Trophoblast cell (in vitro differentiated cells and primary cell): ENCODE measurements at regions not wholly inside any gene's neighbourhood (a gene's known extent, or its start where the extent isn't known, plus 50 kb on each side); places are given as distances from the start of the nearest gene placed in this dataset.

Source experiments
- DNase-seq, 2 donors: peaks; one replicate each; pipeline ENCODE4 v3.0.0-alpha.2; 2016
- H2AFZ ChIP-seq: 2 replicates; pipeline ENCODE4 v1.6.1; 2013; ENCODE audit warnings: low read length, moderate library complexity, mild to moderate bottlenecking; ENCODE audit not compliant: insufficient read depth, poor library complexity
- H2AK5ac ChIP-seq: 2 replicates; pipeline ENCODE4 v1.6.1; 2013; ENCODE audit warnings: mild to moderate bottlenecking, low read length
- H2BK120ac ChIP-seq: 2 replicates; pipeline ENCODE4 v1.6.1; 2013; ENCODE audit warnings: low read length, mild to moderate bottlenecking, moderate library complexity; ENCODE audit not compliant: insufficient read depth, poor library complexity
- H2BK12ac ChIP-seq: 2 replicates; pipeline ENCODE4 v1.6.1; 2013; ENCODE audit warnings: mild to moderate bottlenecking, low read length, moderate library complexity
- H2BK5ac ChIP-seq: 2 replicates; pipeline ENCODE4 v1.6.1; 2013; ENCODE audit warnings: low read length, low read depth, moderate library complexity, mild to moderate bottlenecking; ENCODE audit not compliant: poor library complexity
- H3K14ac ChIP-seq: 2 replicates; pipeline ENCODE4 v1.6.1; 2013; ENCODE audit warnings: mild to moderate bottlenecking, low read length
- H3K18ac ChIP-seq: 2 replicates; pipeline ENCODE4 v1.6.1; 2013; ENCODE audit warnings: mild to moderate bottlenecking, low read length
- H3K23ac ChIP-seq: 2 replicates; pipeline ENCODE4 v1.6.1; 2013; ENCODE audit warnings: low read length
- H3K27ac ChIP-seq: 2 replicates; pipeline ENCODE4 v1.5.1; 2013; ENCODE audit warnings: low read depth, mild to moderate bottlenecking, inconsistent platforms, low read length, moderate library complexity
- H3K27me3 ChIP-seq: 2 replicates; pipeline ENCODE4 v1.6.1; 2013; ENCODE audit warnings: inconsistent platforms, mild to moderate bottlenecking, low read length, moderate library complexity; ENCODE audit not compliant: insufficient read depth
- H3K36me3 ChIP-seq, 2 experiments: 1 replicate in 1 of 2; 2 replicates in 1 of 2; pipeline ENCODE4 v1.6.1; 2013; ENCODE audit warnings: low read length in 2 of 2, mild to moderate bottlenecking in 2 of 2, moderate library complexity in 1 of 2; ENCODE audit not compliant: insufficient read depth in 2 of 2, control insufficient read depth in 1 of 2
- H3K4ac ChIP-seq: 2 replicates; pipeline ENCODE4 v1.6.1; 2013; ENCODE audit warnings: low read depth, mild to moderate bottlenecking, low read length, moderate library complexity
- H3K4me1 ChIP-seq, 2 experiments: 1 replicate in 1 of 2; 2 replicates in 1 of 2; pipeline ENCODE4 v1.6.1; 2013; ENCODE audit warnings: low read length in 2 of 2, mild to moderate bottlenecking in 2 of 2, moderate library complexity in 1 of 2; ENCODE audit not compliant: insufficient read depth in 2 of 2, control insufficient read depth in 1 of 2
- H3K4me2 ChIP-seq: 2 replicates; pipeline ENCODE4 v1.6.1; 2013; ENCODE audit warnings: inconsistent platforms, mild to moderate bottlenecking, low read length, moderate library complexity
- H3K4me3 ChIP-seq: 2 replicates; pipeline ENCODE4 v1.5.1; 2013; ENCODE audit warnings: mild to moderate bottlenecking, low read depth, low read length, inconsistent platforms
- H3K79me1 ChIP-seq: one replicate; pipeline ENCODE4 v1.6.1; 2013; ENCODE audit warnings: low read length
- H3K79me2 ChIP-seq: 2 replicates; pipeline ENCODE4 v1.6.1; 2013; ENCODE audit warnings: low read length, mild to moderate bottlenecking; ENCODE audit not compliant: control insufficient read depth, insufficient read depth, poor library complexity
- H3K9ac ChIP-seq: 2 replicates; pipeline ENCODE4 v1.6.1; 2013; ENCODE audit warnings: mild to moderate bottlenecking, low read length
- H3K9me3 ChIP-seq: 2 replicates; pipeline ENCODE4 v1.6.1; 2013; ENCODE audit warnings: low read depth, mild to moderate bottlenecking, control low read depth, inconsistent platforms, low read length; ENCODE audit not compliant: insufficient read depth
- H4K12ac ChIP-seq: 2 replicates; pipeline ENCODE4 v1.6.1; 2013; ENCODE audit warnings: low read depth, mild to moderate bottlenecking, low read length, moderate library complexity
- H4K8ac ChIP-seq: 2 replicates; pipeline ENCODE4 v1.6.1; 2013; ENCODE audit warnings: low read depth, mild to moderate bottlenecking, low read length, moderate library complexity
- H4K91ac ChIP-seq: one replicate; pipeline ENCODE4 v1.6.1; 2013; ENCODE audit warnings: low read depth, mild to moderate bottlenecking, low read length, moderate library complexity
- WGBS: extraction: QIAGEN DNeasy Blood & Tissue Kit; methylation state at CpG from one replicate; pipeline ENCODE4 v1.1.7; 2013; ENCODE audit warnings: missing lambda C conversion rate; ENCODE audit not compliant: insufficient read length, insufficient coverage; ENCODE audit errors: extremely low coverage; 5-methylcytosine and 5-hydroxymethylcytosine counted together

DNA sequence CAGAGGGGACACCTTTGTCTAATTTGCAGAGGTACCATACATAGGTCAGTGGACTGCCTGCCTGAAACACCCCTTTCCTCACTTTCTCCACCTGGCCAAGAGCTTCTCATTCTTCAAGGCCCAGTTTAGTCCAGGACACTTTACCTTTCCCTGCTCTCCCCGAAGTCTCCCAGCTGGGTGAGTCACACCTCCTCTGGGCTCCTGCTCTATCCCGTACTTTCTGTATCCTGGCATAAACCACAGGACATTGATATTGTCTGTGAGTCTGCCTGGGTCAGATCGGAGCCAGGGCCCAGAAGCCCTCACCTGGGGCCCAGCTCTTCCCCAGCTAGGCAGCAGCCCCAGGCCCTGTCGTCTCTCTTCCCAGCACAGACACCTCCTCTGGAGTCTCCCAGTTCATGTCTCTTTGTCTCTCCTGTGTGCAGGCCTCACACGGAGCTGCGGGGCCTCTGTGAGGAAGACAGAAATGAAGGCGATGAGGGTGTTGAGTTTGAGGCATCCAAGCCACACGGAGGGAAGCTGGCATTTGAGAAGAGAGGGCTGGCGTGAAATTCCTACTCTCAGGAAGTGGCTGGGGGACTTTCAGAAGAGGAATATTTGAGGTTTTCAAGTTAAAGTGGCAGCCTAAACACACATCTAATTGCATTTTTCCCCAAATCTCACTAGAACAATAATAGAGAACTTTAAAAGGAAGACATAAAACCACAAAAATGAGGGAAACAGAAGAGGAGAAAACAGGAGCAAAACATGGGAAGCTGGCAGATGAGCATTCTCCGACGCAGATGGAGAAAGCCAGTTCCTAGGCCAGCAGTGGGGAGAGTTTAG is 79.6 kb upstream of the LAPTM4A start:
- Histone ChIP-seq H3K4me2 (no peak overlapping the region), H3K4me1 (peaks cover 3 to 8% of the 10 kb centered on the region in 2 experiments), H2BK12ac (no peak overlapping the region), H2BK120ac (no peak overlapping the region), H4K8ac (no peak overlapping the region), H3K27me3 (no peaks in the 10 kb centered on the region), H4K91ac (no peak overlapping the region), H3K4ac (no peak overlapping the region), H4K12ac (no peak overlapping the region), H3K27ac (no peak overlapping the region), H3K36me3 (no peaks in the 10 kb centered on the region), H3K18ac (no peak overlapping the region), H3K9ac (no peak overlapping the region), H2AK5ac (no peak overlapping the region), H3K4me3 (no peak overlapping the region), H2BK5ac (no peak overlapping the region), H3K14ac (no peak overlapping the region), H3K79me1 (peaks cover under 1% of the 10 kb centered on the region), H2AFZ (no peak overlapping the region), H3K23ac (no peak overlapping the region), H3K79me2 (no peaks in the 10 kb centered on the region), H3K9me3 (peaks cover 4% of the 10 kb centered on the region)
- DNase-seq = no peak
- no CpG with 5 or more reads among the region's 11 CpGs for WGBS

DNA sequence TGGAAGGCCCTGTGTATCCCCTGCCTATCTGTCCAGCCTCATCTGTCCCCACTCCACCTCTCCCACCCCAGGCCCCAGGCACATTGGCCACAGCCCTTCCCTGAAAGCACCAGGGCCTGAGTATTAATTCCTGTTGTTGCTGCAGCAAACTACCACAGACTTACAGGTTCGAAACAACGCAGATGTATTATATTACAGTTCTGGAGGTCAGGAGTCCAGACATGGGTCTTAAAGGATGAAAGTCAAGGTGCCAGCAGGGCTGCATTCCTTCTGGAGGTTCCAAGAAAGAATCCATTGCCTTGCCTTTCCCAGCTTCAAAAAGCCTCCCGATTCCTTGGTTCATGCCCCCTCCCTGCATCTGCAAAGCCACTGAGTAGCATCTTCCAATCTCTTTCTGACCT is 78.7 kb upstream of the LAPTM4A start:
- H2AK5ac ChIP-seq = no peak overlapping the region
- no CpG with 5 or more reads among the region's 3 CpGs for WGBS
- no peak overlapping the region for H2BK5ac ChIP-seq
- H3K4me2 ChIP-seq = no peak overlapping the region
- H3K23ac ChIP-seq = no peak overlapping the region
- no peak overlapping the region for H2BK120ac ChIP-seq
- H4K8ac ChIP-seq = no peak overlapping the region
- no peak overlapping the region for H2AFZ ChIP-seq
- no peak overlapping the region for H3K18ac ChIP-seq
- no peaks in the 10 kb centered on the region for H3K27me3 ChIP-seq
- H3K79me1 ChIP-seq = no peaks in the 10 kb centered on the region
- no peaks in the 10 kb centered on the region for H3K36me3 ChIP-seq
- H3K4ac ChIP-seq = no peak overlapping the region
- H3K9me3 ChIP-seq = peaks cover 4% of the 10 kb centered on the region
- no peak overlapping the region for H4K12ac ChIP-seq
- H4K91ac ChIP-seq = no peak overlapping the region
- no peak for DNase-seq
- H3K9ac ChIP-seq = no peak overlapping the region
- H3K14ac ChIP-seq = no peak overlapping the region
- H3K4me1 ChIP-seq = peaks cover 3 to 9% of the 10 kb centered on the region in 2 experiments
- no peaks in the 10 kb centered on the region for H3K79me2 ChIP-seq
- H3K27ac ChIP-seq = no peak overlapping the region
- no peak overlapping the region for H3K4me3 ChIP-seq
- no peak overlapping the region for H2BK12ac ChIP-seq

DNA sequence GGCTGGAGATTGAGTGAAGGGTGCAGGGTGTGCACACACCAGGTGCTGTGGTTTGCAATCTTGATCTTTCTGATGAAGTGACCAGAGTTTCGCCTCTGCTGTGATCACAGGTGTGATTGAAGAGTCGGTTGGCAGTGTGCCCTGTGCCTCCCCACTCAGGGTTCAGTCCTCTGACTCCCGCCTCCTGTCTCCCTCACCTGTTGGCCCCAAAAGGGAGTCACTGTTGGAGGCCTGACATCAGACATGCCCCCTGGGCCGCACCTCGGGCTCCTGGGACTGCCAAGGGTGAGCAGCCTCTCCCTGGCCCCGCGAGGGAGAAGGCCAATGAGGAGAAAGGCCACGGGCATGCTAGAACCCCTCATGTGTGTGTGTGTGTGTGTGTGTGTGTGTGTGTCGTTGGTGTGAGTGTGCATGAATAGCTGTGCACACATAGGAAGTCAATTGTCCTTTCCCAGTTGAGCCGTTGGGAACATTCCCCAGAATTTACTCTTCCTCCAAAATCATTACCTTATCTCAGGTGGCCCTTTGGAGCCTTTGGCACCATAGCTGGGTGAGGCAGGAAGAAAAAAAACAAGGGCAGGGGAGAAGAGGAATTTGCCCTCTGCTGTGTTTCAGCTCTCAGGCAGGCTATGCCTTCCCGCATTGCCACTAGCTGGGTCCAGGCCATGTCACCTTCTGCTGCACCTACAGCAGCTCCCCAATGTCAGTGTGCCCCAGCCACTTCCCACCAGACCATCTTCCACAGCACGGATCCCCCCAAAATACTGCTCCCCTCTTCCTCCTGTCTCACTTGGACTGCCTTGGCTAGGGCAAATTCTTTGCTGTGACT is 78.1 kb upstream of the LAPTM4A start:
- Histone ChIP-seq H3K79me2 (no peaks in the 10 kb centered on the region), H3K79me1 (peaks cover 2% of the 10 kb centered on the region), H2AK5ac (no peak overlapping the region), H4K91ac (no peak overlapping the region), H2BK120ac (no peak overlapping the region), H3K9me3 (peaks cover 4% of the 10 kb centered on the region), H3K14ac (no peak overlapping the region), H3K4ac (no peak overlapping the region), H3K27ac (no peak overlapping the region), H3K4me3 (no peak overlapping the region), H4K8ac (no peak overlapping the region), H3K4me2 (no peak overlapping the region), H2BK12ac (no peak overlapping the region), H2AFZ (no peak overlapping the region), H3K23ac (no peak overlapping the region), H3K4me1 (peaks cover 3 to 9% of the 10 kb centered on the region in 2 experiments), H3K18ac (no peak overlapping the region), H3K27me3 (no peaks in the 10 kb centered on the region), H3K36me3 (no peaks in the 10 kb centered on the region), H3K9ac (no peak overlapping the region), H2BK5ac (no peak overlapping the region), H4K12ac (no peak overlapping the region)
- no peak for DNase-seq
- WGBS = no CpG with 5 or more reads among the region's 12 CpGs

DNA sequence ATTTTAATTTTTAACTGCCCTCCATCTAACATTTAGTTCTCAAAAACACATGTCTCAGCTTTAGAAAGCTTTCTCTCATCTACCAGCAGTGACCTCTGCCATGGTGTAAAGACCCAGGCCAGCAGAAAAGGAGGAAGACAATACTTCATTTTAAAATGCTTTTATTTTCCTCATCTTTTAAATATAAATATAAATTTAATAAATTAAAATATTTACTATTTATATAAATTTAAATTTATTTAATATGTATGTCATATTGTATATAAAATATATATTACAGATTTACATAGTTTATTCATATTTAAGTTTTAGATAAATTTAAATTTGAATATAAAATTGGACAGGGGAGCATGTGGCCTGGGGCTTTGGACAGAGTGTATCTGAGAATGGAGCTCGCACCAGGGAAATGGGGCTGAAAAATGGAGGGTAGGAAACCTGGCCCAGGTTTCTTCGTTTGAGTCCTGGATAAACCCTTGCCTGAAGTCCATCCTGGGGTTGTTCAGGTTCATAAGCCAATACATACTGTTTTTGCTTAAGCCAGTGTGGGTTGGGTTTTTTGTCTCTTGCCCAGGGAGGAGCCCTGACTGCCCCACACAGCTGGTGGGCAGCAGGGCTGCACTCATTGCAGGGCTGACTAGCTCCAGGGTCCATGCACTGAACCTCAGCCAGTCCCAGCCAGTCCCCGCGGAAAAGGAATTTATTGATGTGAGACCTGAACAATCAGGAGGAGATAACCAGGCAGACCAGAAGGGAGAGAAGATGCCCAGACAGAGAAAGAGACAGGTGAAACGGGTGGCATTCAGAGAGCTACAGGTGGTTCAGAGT is 77.3 kb upstream of the LAPTM4A start:
- Histone ChIP-seq H3K18ac (no peak overlapping the region), H4K12ac (no peak overlapping the region), H3K4me1 (peaks cover 3 to 9% of the 10 kb centered on the region in 2 experiments), H3K79me1 (peaks cover 2% of the 10 kb centered on the region), H4K8ac (no peak overlapping the region), H3K4me3 (no peak overlapping the region), H3K27me3 (no peaks in the 10 kb centered on the region), H3K14ac (no peak overlapping the region), H3K36me3 (no peaks in the 10 kb centered on the region), H3K4ac (no peak overlapping the region), H2BK5ac (no peak overlapping the region), H2BK12ac (no peak overlapping the region), H3K9me3 (peaks cover 4% of the 10 kb centered on the region), H3K23ac (no peak overlapping the region), H3K9ac (no peak overlapping the region), H2AK5ac (no peak overlapping the region), H3K27ac (no peak overlapping the region), H3K4me2 (no peak overlapping the region), H2AFZ (no peak overlapping the region), H4K91ac (no peak overlapping the region), H2BK120ac (no peak overlapping the region), H3K79me2 (no peaks in the 10 kb centered on the region)
- no peak for DNase-seq
- no CpG with 5 or more reads among the region's 5 CpGs for WGBS
